OCI-LY7 (cell line): ENCODE measurements at regions not wholly inside any gene's neighbourhood (a gene's known extent, or its start where the extent isn't known, plus 50 kb on each side); places are given as distances from the start of the nearest gene placed in this dataset.

Source experiments
- BruUV-seq: library from RNA; stranded (reverse); fragments of 400-500 nt; replicated peaks from 2 replicates; lab custom pipeline; 2021; lab: Mats Ljungman, UMichigan
- CTCF ChIA-PET: fragments of 300-600 bp; sonication (Branson Sonifier 250); formaldehyde crosslinking; loops from one replicate; lab custom pipeline; 2022; ENCODE audit warnings: antibody characterized with exemption; ENCODE audit not compliant: unreplicated experiment; lab: Charles Lee
- POLR2A ChIA-PET: fragments of 300-600 bp; sonication (Branson Sonifier 250); formaldehyde crosslinking; loops from one replicate; lab custom pipeline; 2022; ENCODE audit warnings: antibody characterized with exemption; lab: Charles Lee
- DNase-seq: peaks from one replicate; pipeline ENCODE4 v3.0.0-alpha.2; 2015; ENCODE audit warnings: low spot score
- H2AFZ ChIP-seq: fragments of 200-600 bp; sonication (generic), shearing (Covaris generic); 2 replicates; pipeline ENCODE4 v1.6.1; 2014; ENCODE audit warnings: mild to moderate bottlenecking, antibody characterized with exemption, low read length, moderate library complexity
- H3K27ac ChIP-seq: fragments of 200-600 bp; sonication (generic); 2 replicates; pipeline ENCODE4 v1.5.1; 2014; ENCODE audit warnings: mixed run types, low read depth, mild to moderate bottlenecking, moderate library complexity, low read length, inconsistent platforms; ENCODE audit not compliant: poor library complexity, severe bottlenecking
- H3K36me3 ChIP-seq: fragments of 200-600 bp; sonication (generic); 2 replicates; pipeline ENCODE4 v1.6.1; 2014; ENCODE audit warnings: mild to moderate bottlenecking, antibody characterized with exemption, low read length, moderate library complexity, mixed read lengths; ENCODE audit not compliant: insufficient read depth
- H3K4me1 ChIP-seq: fragments of 200-600 bp; sonication (generic); 2 replicates; pipeline ENCODE4 v1.5.1; 2014; ENCODE audit warnings: mild to moderate bottlenecking, low read length; ENCODE audit not compliant: insufficient read depth, poor library complexity, severe bottlenecking
- H3K4me2 ChIP-seq: fragments of 200-600 bp; sonication (generic); 2 replicates; pipeline ENCODE4 v1.6.1; 2014; ENCODE audit warnings: mild to moderate bottlenecking, low read length
- H3K4me3 ChIP-seq: fragments of 200-600 bp; sonication (generic); 2 replicates; pipeline ENCODE4 v1.5.1; 2014; ENCODE audit warnings: mild to moderate bottlenecking, low read depth, low read length; ENCODE audit not compliant: poor library complexity, severe bottlenecking
- H3K79me2 ChIP-seq: fragments of 200-600 bp; sonication (generic); 2 replicates; pipeline ENCODE4 v1.6.1; 2016; ENCODE audit warnings: low read depth, mild to moderate bottlenecking, low read length, moderate library complexity, mixed read lengths; ENCODE audit not compliant: insufficient read depth
- H3K9me2 ChIP-seq: fragments of 200-600 bp; sonication (generic); 2 replicates; pipeline ENCODE4 v1.6.1; 2016; ENCODE audit warnings: mild to moderate bottlenecking, low read length, mixed read lengths; ENCODE audit not compliant: insufficient read depth
- H3K9me3 ChIP-seq: fragments of 200-600 bp; sonication (generic); 2 replicates; pipeline ENCODE4 v1.6.1; 2014; ENCODE audit warnings: mild to moderate bottlenecking, mixed run types, low read length, mixed read lengths
- H4K20me1 ChIP-seq: fragments of 200-600 bp; sonication (generic); 2 replicates; pipeline ENCODE4 v1.6.1; 2014; ENCODE audit warnings: mild to moderate bottlenecking, antibody characterized with exemption, low read length, moderate library complexity, mixed read lengths; ENCODE audit not compliant: insufficient read depth
- CTCF ChIP-seq: fragments of 200-600 bp; sonication (generic); conservative IDR thresholded peaks from 2 replicates; pipeline ENCODE4 v1.5.1; 2014; ENCODE audit warnings: mild to moderate bottlenecking, antibody characterized with exemption, low read length, moderate library complexity, mixed read lengths
- EZH2phosphoT487 ChIP-seq: fragments of 200-600 bp; sonication (generic); IDR thresholded peaks from 2 replicates; pipeline ENCODE4 v1.6.1; 2018; ENCODE audit warnings: low read depth, borderline replicate concordance, mild to moderate bottlenecking, mixed run types, antibody characterized with exemption, low read length, moderate library complexity, mixed read lengths
- intact Hi-C: fragments of 100-400 bp; cut with micrococcal nuclease; formaldehyde crosslinking; loops from one replicate; pipeline ENCODE4 v1.10.0; 2022; ENCODE audit not compliant: unreplicated experiment

- TF ChIP-seq CTCF (peak; percentile 85), EZH2phosphoT487 (no peak)
- H3K79me2 ChIP-seq = no peaks in the 10 kb centered on the region
- no peaks in the 10 kb centered on the region for H3K9me2 ChIP-seq
- no TSS peak for BruUV-seq
- H3K4me1 ChIP-seq = no peaks in the 10 kb centered on the region
- intact Hi-C loops = no loop called here
- POLR2A ChIA-PET = no interaction called here
- no peaks in the 10 kb centered on the region for H3K9me3 ChIP-seq
- H4K20me1 ChIP-seq = no peaks in the 10 kb centered on the region
- CTCF ChIA-PET = no interaction called here
- no peak overlapping the region for H3K27ac ChIP-seq
- no peak overlapping the region for H3K4me2 ChIP-seq
- H3K4me3 ChIP-seq = no peak overlapping the region
- peak; percentile 51 for DNase-seq
- H3K36me3 ChIP-seq = no peaks in the 10 kb centered on the region
- H2AFZ ChIP-seq = no peak overlapping the region
Measured at GRCh38 chr3:74267588-74268184, 346.8 kb downstream of the CNTN3 start.

- intact Hi-C loops = no loop called here
- ChIA-PET CTCF (no interaction called here), POLR2A (no interaction called here)
- H3K27ac ChIP-seq = no peak overlapping the region
- H3K36me3 ChIP-seq = no peaks in the 10 kb centered on the region
- H3K9me2 ChIP-seq = no peaks in the 10 kb centered on the region
- H4K20me1 ChIP-seq = no peaks in the 10 kb centered on the region
- no peaks in the 10 kb centered on the region for H3K4me1 ChIP-seq
- no peaks in the 10 kb centered on the region for H3K9me3 ChIP-seq
- H3K4me3 ChIP-seq = no peak overlapping the region
- no peak for DNase-seq
- no peak overlapping the region for H2AFZ ChIP-seq
- H3K4me2 ChIP-seq = no peak overlapping the region
- no TSS peak for BruUV-seq
- H3K79me2 ChIP-seq = no peaks in the 10 kb centered on the region
- no peak for TF ChIP-seq EZH2phosphoT487
- no peak for TF ChIP-seq CTCF
Measured at GRCh38 chr3:74267131-74267530, 347.3 kb downstream of the CNTN3 start.

GRCh38 chr3:74265069-74265468, 349.4 kb downstream of the CNTN3 start:
- no peak overlapping the region for H2AFZ ChIP-seq
- H3K27ac ChIP-seq = no peak overlapping the region
- TF ChIP-seq CTCF (no peak), EZH2phosphoT487 (no peak)
- no peak overlapping the region for H3K4me2 ChIP-seq
- no peak for DNase-seq
- no peaks in the 10 kb centered on the region for H3K9me3 ChIP-seq
- intact Hi-C loops = no loop called here
- no peaks in the 10 kb centered on the region for H3K4me1 ChIP-seq
- no peaks in the 10 kb centered on the region for H3K79me2 ChIP-seq
- ChIA-PET POLR2A (no interaction called here), CTCF (no interaction called here)
- no peaks in the 10 kb centered on the region for H3K9me2 ChIP-seq
- H3K4me3 ChIP-seq = no peak overlapping the region
- BruUV-seq = no TSS peak
- H4K20me1 ChIP-seq = no peaks in the 10 kb centered on the region
- H3K36me3 ChIP-seq = no peaks in the 10 kb centered on the region
